ENCODE measurements at regions not wholly inside any gene's neighbourhood (a gene's known extent, or its start where the extent isn't known, plus 50 kb on each side); places are given as distances from the start of the nearest gene placed in this dataset.

- TF ChIP-seq, protein P1, sequence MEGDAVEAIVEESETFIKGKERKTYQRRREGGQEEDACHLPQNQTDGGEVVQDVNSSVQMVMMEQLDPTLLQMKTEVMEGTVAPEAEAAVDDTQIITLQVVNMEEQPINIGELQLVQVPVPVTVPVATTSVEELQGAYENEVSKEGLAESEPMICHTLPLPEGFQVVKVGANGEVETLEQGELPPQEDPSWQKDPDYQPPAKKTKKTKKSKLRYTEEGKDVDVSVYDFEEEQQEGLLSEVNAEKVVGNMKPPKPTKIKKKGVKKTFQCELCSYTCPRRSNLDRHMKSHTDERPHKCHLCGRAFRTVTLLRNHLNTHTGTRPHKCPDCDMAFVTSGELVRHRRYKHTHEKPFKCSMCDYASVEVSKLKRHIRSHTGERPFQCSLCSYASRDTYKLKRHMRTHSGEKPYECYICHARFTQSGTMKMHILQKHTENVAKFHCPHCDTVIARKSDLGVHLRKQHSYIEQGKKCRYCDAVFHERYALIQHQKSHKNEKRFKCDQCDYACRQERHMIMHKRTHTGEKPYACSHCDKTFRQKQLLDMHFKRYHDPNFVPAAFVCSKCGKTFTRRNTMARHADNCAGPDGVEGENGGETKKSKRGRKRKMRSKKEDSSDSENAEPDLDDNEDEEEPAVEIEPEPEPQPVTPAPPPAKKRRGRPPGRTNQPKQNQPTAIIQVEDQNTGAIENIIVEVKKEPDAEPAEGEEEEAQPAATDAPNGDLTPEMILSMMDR (IDR thresholded peaks at IDR 0.05): no peak
- TF ChIP-seq ZFX (IDR thresholded peaks at IDR 0.05; ENCODE audit: borderline replicate concordance): no peak
- H3K27ac ChIP-seq: no peak overlapping the region
These were observed 579.1 kb downstream of the CCSER2 start for GRCh38 chr10:84907461-84908009.

DNA sequence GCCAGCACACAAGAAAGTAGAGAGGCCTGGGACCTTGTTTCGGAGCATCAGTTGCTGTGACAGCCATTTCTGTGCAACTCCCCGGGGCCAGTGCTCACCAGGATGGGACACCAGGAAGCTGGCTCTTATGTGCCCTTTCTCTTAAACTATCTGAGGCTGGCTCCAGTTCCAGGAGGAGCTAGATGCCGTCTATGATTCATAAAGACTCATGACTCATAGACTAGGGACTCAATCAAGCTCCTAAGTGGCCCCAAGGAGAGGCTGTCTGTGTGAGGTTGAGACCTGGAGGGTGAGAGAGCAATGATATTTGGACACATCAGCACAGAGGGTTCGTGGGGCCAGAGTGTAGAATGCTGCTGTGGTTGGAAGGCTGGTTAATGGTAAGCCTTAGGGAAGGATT is 580.1 kb downstream of the CCSER2 start:
- TF ChIP-seq ZFX (IDR thresholded peaks at IDR 0.05; ENCODE audit: borderline replicate concordance): no peak
- TF ChIP-seq, protein P1 (IDR thresholded peaks at IDR 0.05): no peak
- H3K27ac ChIP-seq: no peak overlapping the region

GRCh38 chr10:84921701-84922100 is 593.3 kb downstream of the CCSER2 start:
- TF ChIP-seq, protein P1 (IDR thresholded peaks at IDR 0.05): no peak
- no peak overlapping the region for H3K27ac ChIP-seq

- no peak for TF ChIP-seq ZFX (IDR thresholded peaks at IDR 0.05; ENCODE audit: borderline replicate concordance)
- TF ChIP-seq, protein P1 (IDR thresholded peaks at IDR 0.05): no peak
These were observed 595.7 kb downstream of the CCSER2 start for GRCh38 chr10:84924131-84924530.

GRCh38 chr10:84925495-84925894 is 597.1 kb downstream of the CCSER2 start:
- no peak overlapping the region for H3K27ac ChIP-seq
- TF ChIP-seq ZFX (IDR thresholded peaks at IDR 0.05; ENCODE audit: borderline replicate concordance): no peak
- TF ChIP-seq, protein P1 (IDR thresholded peaks at IDR 0.05): no peak

More at GRCh38 chr10:84924131-84924530, 595.7 kb downstream of the CCSER2 start:
- no peak overlapping the region for H3K27ac ChIP-seq

DNA sequence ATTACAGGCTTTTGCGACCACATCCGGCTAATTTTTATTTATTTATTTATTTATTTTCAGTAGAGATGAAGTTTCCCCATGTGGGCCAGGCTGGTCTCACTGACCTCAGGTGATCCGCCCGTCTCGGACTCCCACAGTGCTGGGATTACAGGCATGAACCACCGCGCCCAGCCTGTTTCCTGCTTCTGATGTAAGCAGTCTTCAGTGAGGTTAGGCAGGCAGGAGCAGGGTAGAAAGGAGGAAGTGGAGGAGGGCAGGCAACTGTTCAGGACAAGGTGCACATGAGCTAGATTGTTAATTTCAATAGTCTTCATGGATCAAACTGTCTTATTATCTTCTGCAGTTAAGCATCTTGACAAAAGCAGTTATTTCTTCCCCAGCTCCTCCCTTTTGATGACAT is 605.0 kb downstream of the CCSER2 start:
- no peak for TF ChIP-seq ZFX (IDR thresholded peaks at IDR 0.05; ENCODE audit: borderline replicate concordance)
- TF ChIP-seq, protein P1 (IDR thresholded peaks at IDR 0.05): no peak
- no peak overlapping the region for H3K27ac ChIP-seq

GRCh38 chr10:84935772-84936171 is 607.4 kb downstream of the CCSER2 start:
- H3K27ac ChIP-seq: no peak overlapping the region
- TF ChIP-seq, protein P1 (IDR thresholded peaks at IDR 0.05): no peak
- no peak for TF ChIP-seq ZFX (IDR thresholded peaks at IDR 0.05; ENCODE audit: borderline replicate concordance)

Measured in 22Rv1 (cell line).